ENCODE measurements at regions not wholly inside any gene's neighbourhood (a gene's known extent, or its start where the extent isn't known, plus 50 kb on each side); places are given as distances from the start of the nearest gene placed in this dataset.

GRCh38 chrX:2582667-2583066 is 81.9 kb upstream of the DHRSX start:
- Histone ChIP-seq H3K79me2 (ENCODE audit: insufficient read depth, low read length) (no peaks in the 10 kb centered on the region), H4K20me1 (ENCODE audit: insufficient read depth, low read length) (no peaks in the 10 kb centered on the region), H3K36me3 (ENCODE audit: insufficient read depth, low read length) (no peaks in the 10 kb centered on the region), H3K4me3 (ENCODE audit: low read depth in 1 of 2, low read length in 2 of 2) (no peak overlapping the region), H3K27ac (ENCODE audit: low read length) (no peak overlapping the region), H3K4me1 (ENCODE audit: insufficient read depth, low read length) (no peaks in the 10 kb centered on the region), H3K27me3 (ENCODE audit: insufficient read depth, low read length, poor library complexity) (no peaks in the 10 kb centered on the region), H2AFZ (ENCODE audit: low read depth, low read length) (no peak overlapping the region), H3K9me3 (ENCODE audit: insufficient read depth, low read length, severe bottlenecking) (no peaks in the 10 kb centered on the region), H3K9ac (ENCODE audit: low read depth, low read length) (no peak overlapping the region), H3K4me2 (ENCODE audit: insufficient read depth, low read length) (no peak overlapping the region)
- no peak for DNase-seq
- no peak for TF ChIP-seq EZH2 (IDR thresholded peaks at IDR 0.05; ENCODE audit: borderline replicate concordance, low read depth, low read length, severe bottlenecking)
- TF ChIP-seq, protein P1, sequence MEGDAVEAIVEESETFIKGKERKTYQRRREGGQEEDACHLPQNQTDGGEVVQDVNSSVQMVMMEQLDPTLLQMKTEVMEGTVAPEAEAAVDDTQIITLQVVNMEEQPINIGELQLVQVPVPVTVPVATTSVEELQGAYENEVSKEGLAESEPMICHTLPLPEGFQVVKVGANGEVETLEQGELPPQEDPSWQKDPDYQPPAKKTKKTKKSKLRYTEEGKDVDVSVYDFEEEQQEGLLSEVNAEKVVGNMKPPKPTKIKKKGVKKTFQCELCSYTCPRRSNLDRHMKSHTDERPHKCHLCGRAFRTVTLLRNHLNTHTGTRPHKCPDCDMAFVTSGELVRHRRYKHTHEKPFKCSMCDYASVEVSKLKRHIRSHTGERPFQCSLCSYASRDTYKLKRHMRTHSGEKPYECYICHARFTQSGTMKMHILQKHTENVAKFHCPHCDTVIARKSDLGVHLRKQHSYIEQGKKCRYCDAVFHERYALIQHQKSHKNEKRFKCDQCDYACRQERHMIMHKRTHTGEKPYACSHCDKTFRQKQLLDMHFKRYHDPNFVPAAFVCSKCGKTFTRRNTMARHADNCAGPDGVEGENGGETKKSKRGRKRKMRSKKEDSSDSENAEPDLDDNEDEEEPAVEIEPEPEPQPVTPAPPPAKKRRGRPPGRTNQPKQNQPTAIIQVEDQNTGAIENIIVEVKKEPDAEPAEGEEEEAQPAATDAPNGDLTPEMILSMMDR (IDR thresholded peaks at IDR 0.05; ENCODE audit: borderline replicate concordance, extremely low read depth, low read length, poor library complexity, severe bottlenecking), result no peak
- no peak for ATAC-seq (ENCODE audit: insufficient read depth, low read depth)

- Histone ChIP-seq H3K27me3 (ENCODE audit: insufficient read depth, low read length, poor library complexity) (no peaks in the 10 kb centered on the region), H4K20me1 (ENCODE audit: insufficient read depth, low read length) (no peaks in the 10 kb centered on the region), H3K4me1 (ENCODE audit: insufficient read depth, low read length) (no peaks in the 10 kb centered on the region)
Observed at GRCh38 chrX:2581296-2581695, 80.5 kb upstream of the DHRSX start.

GRCh38 chrX:2578864-2579263 is 78.1 kb upstream of the DHRSX start:
- ATAC-seq (ENCODE audit: insufficient read depth, low read depth), result no peak
- Histone ChIP-seq H3K4me2 (ENCODE audit: insufficient read depth, low read length) (no peak overlapping the region), H2AFZ (ENCODE audit: low read depth, low read length) (no peak overlapping the region), H3K79me2 (ENCODE audit: insufficient read depth, low read length) (no peaks in the 10 kb centered on the region), H3K27me3 (ENCODE audit: insufficient read depth, low read length, poor library complexity) (no peaks in the 10 kb centered on the region), H3K9ac (ENCODE audit: low read depth, low read length) (no peak overlapping the region), H3K36me3 (ENCODE audit: insufficient read depth, low read length) (no peaks in the 10 kb centered on the region), H3K9me3 (ENCODE audit: insufficient read depth, low read length, severe bottlenecking) (no peaks in the 10 kb centered on the region), H4K20me1 (ENCODE audit: insufficient read depth, low read length) (no peaks in the 10 kb centered on the region), H3K4me1 (ENCODE audit: insufficient read depth, low read length) (no peaks in the 10 kb centered on the region), H3K4me3 (ENCODE audit: low read depth in 1 of 2, low read length in 2 of 2) (no peak overlapping the region), H3K27ac (ENCODE audit: low read length) (no peak overlapping the region)
- no peak for DNase-seq
- TF ChIP-seq, protein P1 (IDR thresholded peaks at IDR 0.05; ENCODE audit: borderline replicate concordance, extremely low read depth, low read length, poor library complexity, severe bottlenecking), result no peak
- no peak for TF ChIP-seq EZH2 (IDR thresholded peaks at IDR 0.05; ENCODE audit: borderline replicate concordance, low read depth, low read length, severe bottlenecking)

More at GRCh38 chrX:2581296-2581695, 80.5 kb upstream of the DHRSX start:
- no peak for TF ChIP-seq EZH2 (IDR thresholded peaks at IDR 0.05; ENCODE audit: borderline replicate concordance, low read depth, low read length, severe bottlenecking)
- TF ChIP-seq, protein P1 (IDR thresholded peaks at IDR 0.05; ENCODE audit: borderline replicate concordance, extremely low read depth, low read length, poor library complexity, severe bottlenecking), result no peak
- no peaks in the 10 kb centered on the region for H3K9me3 ChIP-seq (ENCODE audit: insufficient read depth, low read length, severe bottlenecking)
- ATAC-seq (ENCODE audit: insufficient read depth, low read depth) (no peak), DNase-seq (no peak)
- H3K4me3 ChIP-seq (ENCODE audit: low read depth in 1 of 2, low read length in 2 of 2), result no peak overlapping the region
- no peak overlapping the region for H2AFZ ChIP-seq (ENCODE audit: low read depth, low read length)
- H3K4me2 ChIP-seq (ENCODE audit: insufficient read depth, low read length), result no peak overlapping the region
- no peak overlapping the region for H3K27ac ChIP-seq (ENCODE audit: low read length)
- no peak overlapping the region for H3K9ac ChIP-seq (ENCODE audit: low read depth, low read length)
- H3K36me3 ChIP-seq (ENCODE audit: insufficient read depth, low read length), result no peaks in the 10 kb centered on the region
- H3K79me2 ChIP-seq (ENCODE audit: insufficient read depth, low read length), result no peaks in the 10 kb centered on the region
